Neuron (in vitro differentiated cells): ENCODE measurements at regions not wholly inside any gene's neighbourhood (a gene's known extent, or its start where the extent isn't known, plus 50 kb on each side); places are given as distances from the start of the nearest gene placed in this dataset.
"Not testable (repeated sequence)": the region's sequence is repeated elsewhere in the genome, so short reads cannot be mapped to it uniquely, and the experiment has no call there.

Experiments
- H2AFZ ChIP-seq: one replicate; pipeline ENCODE4 v1.6.1; 2013; ENCODE audit warnings: low read depth, mild to moderate bottlenecking, inconsistent platforms, low read length, moderate library complexity
- H3K27me3 ChIP-seq: one replicate; pipeline ENCODE4 v1.6.1; 2013; ENCODE audit warnings: low read length; ENCODE audit not compliant: insufficient read depth
- H3K36me3 ChIP-seq: one replicate; pipeline ENCODE4 v1.6.1; 2013; ENCODE audit warnings: low read length; ENCODE audit not compliant: insufficient read depth
- H3K4me1 ChIP-seq: one replicate; pipeline ENCODE4 v1.6.1; 2013; ENCODE audit warnings: low read length; ENCODE audit not compliant: insufficient read depth
- H3K4me3 ChIP-seq: 2 replicates; pipeline ENCODE4 v1.5.1; 2013; ENCODE audit warnings: mild to moderate bottlenecking, low read length, moderate library complexity
- H3K9me3 ChIP-seq: one replicate; pipeline ENCODE4 v1.6.1; 2013; ENCODE audit warnings: low read length

DNA sequence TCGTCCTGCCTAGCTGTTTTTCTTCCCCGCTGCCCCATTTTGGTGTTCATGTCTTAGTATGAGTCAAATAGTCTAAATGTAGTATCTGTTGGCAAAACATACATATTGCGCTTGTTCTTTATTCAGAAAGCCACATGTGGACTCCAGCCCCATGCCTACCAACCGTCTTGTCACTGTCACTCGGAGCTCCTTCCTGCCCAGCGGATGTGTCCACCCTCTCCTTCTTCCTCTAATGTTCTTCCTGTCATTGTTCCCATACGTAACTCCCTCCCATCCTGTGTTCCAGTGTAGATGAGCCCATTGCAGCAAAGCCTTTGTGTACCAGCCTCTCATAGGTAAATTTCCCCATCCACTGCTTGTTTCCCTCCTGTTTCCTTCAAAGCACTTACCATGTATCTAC is 120.5 kb downstream of the TMX1 start:
- H3K27me3 ChIP-seq, result no peaks in the 10 kb centered on the region
- H3K4me1 ChIP-seq, result peaks cover 4% of the 10 kb centered on the region
- no peaks in the 10 kb centered on the region for H3K9me3 ChIP-seq
- H3K36me3 ChIP-seq, result no peaks in the 10 kb centered on the region
- no peak overlapping the region for H2AFZ ChIP-seq
- no peak overlapping the region for H3K4me3 ChIP-seq

DNA sequence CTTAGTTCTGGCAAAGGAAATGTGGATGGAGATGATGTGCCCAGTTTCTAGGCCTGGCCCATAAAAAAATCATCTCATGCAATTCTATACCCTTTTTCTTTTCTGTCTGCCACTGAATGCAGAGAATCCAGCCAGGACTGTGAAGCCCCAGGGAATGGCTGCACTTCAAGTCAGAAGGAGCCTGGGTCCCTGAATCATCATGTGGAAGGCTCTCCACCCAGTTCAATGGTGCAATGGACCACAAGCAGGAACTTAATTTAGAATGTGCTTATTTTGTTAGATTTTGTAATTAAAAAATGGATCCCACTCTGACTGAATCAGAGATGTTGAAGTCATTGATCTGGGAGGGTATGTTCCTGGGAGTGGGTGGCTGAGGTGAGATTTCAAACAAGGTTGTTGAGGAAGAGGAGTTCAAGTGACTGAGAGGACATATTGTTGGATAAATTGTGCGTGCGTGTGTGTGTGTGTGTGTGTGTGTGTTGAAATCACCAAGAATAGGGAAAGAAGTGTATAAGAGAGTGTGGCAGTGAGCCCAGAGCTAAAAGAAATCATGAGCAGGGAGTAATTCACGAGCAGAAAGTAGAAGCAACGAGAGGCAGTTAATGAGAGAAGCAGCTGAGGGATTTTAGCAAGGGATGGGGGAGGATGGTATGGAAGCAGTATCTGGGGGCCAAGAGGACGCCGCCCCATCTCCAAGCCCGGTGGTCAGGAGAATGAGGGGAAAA is 125.4 kb downstream of the TMX1 start:
- H3K27me3 ChIP-seq, result no peaks in the 10 kb centered on the region
- H3K36me3 ChIP-seq, result no peaks in the 10 kb centered on the region
- H3K9me3 ChIP-seq, result no peaks in the 10 kb centered on the region
- H3K4me1 ChIP-seq, result no peaks in the 10 kb centered on the region
- H3K4me3 ChIP-seq, result no peak overlapping the region
- H2AFZ ChIP-seq, result no peak overlapping the region

DNA sequence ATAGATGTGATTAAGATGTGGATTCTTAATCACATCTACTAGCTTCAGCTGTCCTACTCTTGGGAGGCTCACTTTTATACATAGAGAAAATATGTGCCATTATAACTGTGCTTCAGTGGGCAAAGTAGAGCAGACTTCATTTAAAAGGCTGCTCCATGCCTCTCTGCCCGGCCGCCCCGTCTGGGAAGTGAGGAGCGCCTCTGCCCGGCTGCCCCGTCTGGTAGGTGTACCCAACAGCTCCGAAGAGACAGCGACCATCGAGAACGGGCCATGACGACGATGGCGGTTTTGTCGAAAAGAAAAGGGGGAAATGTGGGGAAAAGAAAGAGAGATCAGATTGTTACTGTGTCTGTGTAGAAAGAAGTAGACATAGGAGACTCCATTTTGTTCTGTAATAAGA is 126.4 kb downstream of the TMX1 start:
- H3K9me3 ChIP-seq, H2AFZ ChIP-seq, H3K36me3 ChIP-seq, H3K4me1 ChIP-seq, H3K4me3 ChIP-seq, H3K27me3 ChIP-seq: not testable (repeated sequence)

DNA sequence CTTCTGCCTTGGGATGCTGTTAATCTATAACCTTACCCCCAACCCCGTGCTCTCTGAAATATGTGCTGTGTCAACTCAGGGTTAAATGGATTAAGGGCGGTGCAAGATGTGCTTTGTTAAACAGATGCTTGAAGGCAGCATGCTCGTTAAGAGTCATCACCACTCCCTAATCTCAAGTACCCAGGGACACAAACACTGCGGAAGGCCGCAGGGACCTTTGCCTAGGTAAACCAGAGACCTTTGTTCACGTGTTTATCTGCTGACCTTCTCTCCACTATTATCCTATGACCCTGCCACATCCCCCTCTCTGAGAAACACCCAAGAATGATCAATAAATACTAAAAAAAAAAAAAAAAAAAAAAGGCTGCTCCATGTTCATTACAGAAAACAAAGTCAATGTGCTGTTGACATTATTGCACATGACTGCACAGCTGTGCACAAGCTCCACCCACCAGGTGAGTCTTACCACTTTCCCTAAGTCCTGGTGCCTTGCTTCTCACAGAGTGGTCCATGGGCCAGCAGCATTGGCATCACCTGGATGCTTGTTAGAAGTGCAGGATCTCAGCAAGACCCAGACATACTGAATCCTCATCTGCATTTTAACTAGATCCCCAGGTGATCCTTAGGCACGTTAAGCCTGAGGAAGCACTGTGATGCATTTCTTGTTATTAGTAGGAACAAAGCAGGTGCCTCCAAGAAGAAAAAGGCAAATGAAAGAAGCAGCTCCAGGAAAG is 127.0 kb downstream of the TMX1 start:
- not testable (repeated sequence) for H3K9me3 ChIP-seq, H3K27me3 ChIP-seq, H3K4me1 ChIP-seq, H2AFZ ChIP-seq, H3K36me3 ChIP-seq, H3K4me3 ChIP-seq

GRCh38 chr14:51367600-51367931 is 127.5 kb downstream of the TMX1 start:
- H3K4me3 ChIP-seq, result no peak overlapping the region
- H3K36me3 ChIP-seq, result no peaks in the 10 kb centered on the region
- peaks cover 2% of the 10 kb centered on the region for H3K9me3 ChIP-seq
- no peak overlapping the region for H2AFZ ChIP-seq
- H3K4me1 ChIP-seq, result no peaks in the 10 kb centered on the region
- H3K27me3 ChIP-seq, result no peaks in the 10 kb centered on the region

GRCh38 chr14:51368721-51369163 is 128.7 kb downstream of the TMX1 start:
- H3K27me3 ChIP-seq, result no peaks in the 10 kb centered on the region
- no peaks in the 10 kb centered on the region for H3K36me3 ChIP-seq
- no peak overlapping the region for H3K4me3 ChIP-seq
- no peak overlapping the region for H2AFZ ChIP-seq
- H3K4me1 ChIP-seq, result no peaks in the 10 kb centered on the region
- H3K9me3 ChIP-seq, result peaks cover 2% of the 10 kb centered on the region

- H2AFZ ChIP-seq, result no peak overlapping the region
These were observed 129.8 kb downstream of the TMX1 start for GRCh38 chr14:51369814-51370213.

DNA sequence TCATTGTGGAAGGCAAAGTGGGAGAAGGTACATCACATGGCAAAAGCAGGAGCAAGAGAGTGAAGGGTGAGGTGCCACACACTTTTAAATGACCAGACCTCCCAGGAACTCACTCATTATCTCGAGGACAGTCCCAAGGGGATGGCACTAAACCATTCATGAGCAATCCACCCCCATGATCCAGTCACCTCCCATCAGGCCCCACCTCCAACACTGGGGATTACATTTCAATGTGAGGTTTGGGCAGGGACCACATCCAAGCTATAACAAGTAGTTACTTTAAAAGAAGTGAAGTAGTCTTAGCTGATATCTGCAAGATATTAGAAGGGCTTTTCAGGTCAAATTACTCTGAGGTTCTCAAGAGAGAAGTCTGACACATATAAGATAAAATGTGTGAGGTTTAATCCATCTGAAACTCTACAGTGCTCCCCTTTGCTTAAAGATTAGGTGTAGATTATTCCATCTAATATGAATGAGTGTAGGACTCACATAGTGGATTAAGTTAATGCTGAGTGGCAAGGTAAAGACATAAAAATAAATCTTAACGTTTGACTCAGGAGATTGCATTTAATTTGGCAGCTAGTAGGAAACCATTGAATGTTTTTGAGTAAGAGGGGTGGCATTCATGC is 130.8 kb downstream of the TMX1 start:
- Histone ChIP-seq H3K9me3 (peaks cover 2% of the 10 kb centered on the region), H3K27me3 (no peaks in the 10 kb centered on the region), H3K4me3 (no peak overlapping the region), H2AFZ (no peak overlapping the region), H3K36me3 (no peaks in the 10 kb centered on the region), H3K4me1 (no peaks in the 10 kb centered on the region)

More at GRCh38 chr14:51369814-51370213, 129.8 kb downstream of the TMX1 start:
- Histone ChIP-seq H3K4me3 (no peak overlapping the region), H3K27me3 (no peaks in the 10 kb centered on the region), H3K9me3 (peaks cover 2% of the 10 kb centered on the region), H3K4me1 (no peaks in the 10 kb centered on the region), H3K36me3 (no peaks in the 10 kb centered on the region)

GRCh38 chr14:51377186-51377585 is 137.1 kb downstream of the TMX1 start:
- not testable (repeated sequence) for H3K36me3 ChIP-seq, H3K4me3 ChIP-seq, H2AFZ ChIP-seq, H3K27me3 ChIP-seq, H3K9me3 ChIP-seq, H3K4me1 ChIP-seq

DNA sequence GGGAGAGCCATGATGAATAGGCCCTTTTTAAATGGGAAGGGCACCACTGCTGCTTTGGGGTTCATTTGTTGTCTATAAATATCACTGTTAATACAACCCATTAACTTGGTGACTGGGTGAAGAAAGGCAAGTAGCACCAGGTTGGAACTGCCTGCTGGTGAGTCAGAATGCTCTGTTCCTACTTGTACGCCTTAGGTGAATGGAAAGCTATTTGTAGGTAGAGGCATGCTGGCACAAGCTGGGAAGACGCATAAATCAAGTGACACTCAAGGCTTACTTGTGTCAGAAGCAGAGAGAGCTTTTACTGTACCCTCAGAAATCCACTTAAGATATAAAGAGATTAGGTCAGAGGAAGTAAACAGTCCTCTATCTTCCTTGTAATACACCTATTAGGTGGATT is 142.5 kb downstream of the TMX1 start:
- no peak overlapping the region for H3K4me3 ChIP-seq
- peaks cover 3% of the 10 kb centered on the region for H3K4me1 ChIP-seq
- H3K36me3 ChIP-seq, result no peaks in the 10 kb centered on the region
- no peaks in the 10 kb centered on the region for H3K9me3 ChIP-seq
- no peak overlapping the region for H2AFZ ChIP-seq
- no peaks in the 10 kb centered on the region for H3K27me3 ChIP-seq

GRCh38 chr14:51386411-51386810 is 146.4 kb downstream of the TMX1 start:
- no peaks in the 10 kb centered on the region for H3K27me3 ChIP-seq
- no peak overlapping the region for H3K4me3 ChIP-seq
- H3K36me3 ChIP-seq, result no peaks in the 10 kb centered on the region
- H3K4me1 ChIP-seq, result peaks cover 3% of the 10 kb centered on the region
- H3K9me3 ChIP-seq, result no peaks in the 10 kb centered on the region
- H2AFZ ChIP-seq, result no peak overlapping the region

DNA sequence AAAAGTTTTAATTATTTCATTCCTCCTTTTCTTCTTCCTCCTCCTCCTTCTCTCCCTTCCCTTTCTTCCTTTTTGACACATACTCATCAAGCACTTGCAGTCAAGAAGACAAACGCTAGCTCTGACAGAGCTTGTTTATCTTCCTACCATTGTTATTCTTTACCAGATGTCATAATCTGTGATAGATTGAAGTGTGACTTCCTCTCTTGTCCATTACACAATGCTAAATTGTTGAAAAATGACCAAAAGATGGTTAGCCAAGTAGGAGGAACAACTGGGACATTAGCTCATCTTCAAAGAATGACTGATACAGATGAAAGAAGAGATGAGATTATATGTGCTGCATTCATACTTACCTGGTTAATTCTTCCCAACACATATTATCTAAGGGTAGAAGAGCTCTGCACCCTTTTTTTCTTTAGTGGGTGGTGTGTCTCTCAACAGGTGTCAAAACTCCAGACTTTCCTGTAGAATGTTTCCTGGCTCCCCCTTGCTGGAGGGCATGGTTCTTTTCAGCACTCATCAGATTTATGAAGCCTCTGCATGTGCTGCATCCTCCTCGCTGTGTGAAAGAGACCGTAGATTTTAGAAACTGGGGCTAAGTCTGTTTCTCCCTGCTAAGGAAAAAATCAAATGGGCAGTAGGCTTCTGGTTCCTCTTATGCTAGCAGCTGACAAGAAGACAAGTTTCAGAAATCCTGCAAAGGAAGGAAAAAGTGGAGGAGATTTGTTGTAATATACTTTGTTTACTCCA is 147.1 kb downstream of the TMX1 start:
- H3K4me3 ChIP-seq, result no peak overlapping the region
- H3K27me3 ChIP-seq, result no peaks in the 10 kb centered on the region
- no peaks in the 10 kb centered on the region for H3K36me3 ChIP-seq

GRCh38 chr14:51392416-51392815 is 152.4 kb downstream of the TMX1 start:
- no peaks in the 10 kb centered on the region for H3K27me3 ChIP-seq
- no peak overlapping the region for H3K4me3 ChIP-seq
- H3K4me1 ChIP-seq, result peaks cover 15% of the 10 kb centered on the region
- no peaks in the 10 kb centered on the region for H3K36me3 ChIP-seq
- no peak overlapping the region for H2AFZ ChIP-seq
- H3K9me3 ChIP-seq, result no peaks in the 10 kb centered on the region

More for the DNA sequence above, 147.1 kb downstream of the TMX1 start:
- no peak overlapping the region for H2AFZ ChIP-seq
- no peaks in the 10 kb centered on the region for H3K9me3 ChIP-seq
- H3K4me1 ChIP-seq, result peaks cover 3% of the 10 kb centered on the region
